Testis (tissue), 2 donors: ENCODE measurements at regions not wholly inside any gene's neighbourhood (a gene's known extent, or its start where the extent isn't known, plus 50 kb on each side); places are given as distances from the start of the nearest gene placed in this dataset.

Experiments used
- POLR2A ChIP-seq: fragments of 450-650 bp; IDR thresholded peaks from one replicate; pipeline ENCODE4 v1.6.1; 2017; ENCODE audit warnings: antibody characterized with exemption, mild to moderate bottlenecking, moderate library complexity
- TF ChIP-seq, protein P1 (sequence below), 3 experiments: fragments of 450-650 bp in 2 of 3; fragments of 200-600 bp in 1 of 3; sonication (generic) in 1 of 3; IDR thresholded peaks; one replicate each; pipeline ENCODE4 v1.5.1; 2016 to 2019; ENCODE audit warnings: antibody characterized with exemption in 3 of 3, mild to moderate bottlenecking in 2 of 3, moderate library complexity in 1 of 3

DNA sequence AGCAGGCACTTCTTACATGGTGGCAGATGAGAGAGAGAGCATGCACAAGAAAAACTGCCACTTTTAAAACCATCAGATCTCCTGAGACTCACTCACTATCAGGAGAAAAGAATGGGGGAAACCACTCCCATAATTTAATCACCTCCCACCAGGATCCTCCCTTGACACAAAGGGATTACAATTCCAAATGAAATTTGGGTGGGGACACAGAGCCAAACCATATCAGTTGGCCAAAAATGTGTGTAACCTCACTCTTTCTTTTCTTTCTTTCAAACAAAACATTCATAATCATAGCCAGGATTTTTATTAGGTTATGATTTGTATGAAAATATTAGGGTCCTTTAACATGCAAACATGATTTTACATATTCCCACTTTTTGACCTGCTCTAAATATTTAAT, 222.1 kb downstream of the PCDH18 start:
- TF ChIP-seq, protein P1, sequence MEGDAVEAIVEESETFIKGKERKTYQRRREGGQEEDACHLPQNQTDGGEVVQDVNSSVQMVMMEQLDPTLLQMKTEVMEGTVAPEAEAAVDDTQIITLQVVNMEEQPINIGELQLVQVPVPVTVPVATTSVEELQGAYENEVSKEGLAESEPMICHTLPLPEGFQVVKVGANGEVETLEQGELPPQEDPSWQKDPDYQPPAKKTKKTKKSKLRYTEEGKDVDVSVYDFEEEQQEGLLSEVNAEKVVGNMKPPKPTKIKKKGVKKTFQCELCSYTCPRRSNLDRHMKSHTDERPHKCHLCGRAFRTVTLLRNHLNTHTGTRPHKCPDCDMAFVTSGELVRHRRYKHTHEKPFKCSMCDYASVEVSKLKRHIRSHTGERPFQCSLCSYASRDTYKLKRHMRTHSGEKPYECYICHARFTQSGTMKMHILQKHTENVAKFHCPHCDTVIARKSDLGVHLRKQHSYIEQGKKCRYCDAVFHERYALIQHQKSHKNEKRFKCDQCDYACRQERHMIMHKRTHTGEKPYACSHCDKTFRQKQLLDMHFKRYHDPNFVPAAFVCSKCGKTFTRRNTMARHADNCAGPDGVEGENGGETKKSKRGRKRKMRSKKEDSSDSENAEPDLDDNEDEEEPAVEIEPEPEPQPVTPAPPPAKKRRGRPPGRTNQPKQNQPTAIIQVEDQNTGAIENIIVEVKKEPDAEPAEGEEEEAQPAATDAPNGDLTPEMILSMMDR (IDR thresholded peaks at IDR 0.05): no peak
- TF ChIP-seq POLR2A: no peak
